Smooth muscle cell (in vitro differentiated cells): ENCODE measurements at regions not wholly inside any gene's neighbourhood (a gene's known extent, or its start where the extent isn't known, plus 50 kb on each side); places are given as distances from the start of the nearest gene placed in this dataset.
A peak's percentile ranks its signal among the peaks of the same experiment; 100 is the strongest.

Source experiments
- DNase-seq: peaks from one replicate; lab custom pipeline; 2025; ENCODE audit not compliant: unreplicated experiment; lab: John Stamatoyannopoulos, UW
- H2AFZ ChIP-seq: fragments of 200-600 bp; sonication (generic); 2 replicates; pipeline ENCODE4 v1.6.0; 2016; ENCODE audit warnings: antibody characterized with exemption, low read depth, mild to moderate bottlenecking
- H3F3A ChIP-seq: fragments of 200-600 bp; sonication (generic); 2 replicates; pipeline ENCODE4 v1.6.0; 2017; ENCODE audit warnings: antibody characterized with exemption, low read depth
- H3K27ac ChIP-seq: fragments of 200-600 bp; sonication (generic); 2 replicates; pipeline ENCODE4 v1.5.1; 2016; ENCODE audit warnings: low read depth, mild to moderate bottlenecking
- H3K27me3 ChIP-seq: fragments of 200-600 bp; sonication (generic); 2 replicates; pipeline ENCODE4 v1.6.1; 2016; ENCODE audit warnings: low read depth, mild to moderate bottlenecking
- H3K36me3 ChIP-seq: fragments of 200-600 bp; sonication (generic); 2 replicates; pipeline ENCODE4 v1.5.1; 2016; ENCODE audit warnings: low read depth
- H3K4me1 ChIP-seq: fragments of 200-600 bp; sonication (generic); 2 replicates; pipeline ENCODE4 v1.5.1; 2016; ENCODE audit warnings: low read depth
- H3K4me2 ChIP-seq: fragments of 200-600 bp; sonication (generic); 2 replicates; pipeline ENCODE4 v1.6.0; 2016; ENCODE audit warnings: mild to moderate bottlenecking
- H3K4me3 ChIP-seq: fragments of 200-600 bp; sonication (generic); 2 replicates; pipeline ENCODE4 v1.5.1; 2016; ENCODE audit warnings: mild to moderate bottlenecking
- H3K79me2 ChIP-seq: fragments of 200-600 bp; sonication (generic); 2 replicates; pipeline ENCODE4 v1.6.0; 2016; ENCODE audit warnings: low read depth, mild to moderate bottlenecking
- H3K9ac ChIP-seq: fragments of 200-600 bp; sonication (generic); 2 replicates; pipeline ENCODE4 v1.6.0; 2016; ENCODE audit warnings: low read depth
- H3K9me3 ChIP-seq: fragments of 200-600 bp; sonication (generic); replicated peaks from 2 replicates; pipeline ENCODE4 v1.5.1; 2016; ENCODE audit warnings: low read depth
- H4K20me1 ChIP-seq: fragments of 200-600 bp; sonication (generic); 2 replicates; pipeline ENCODE4 v1.6.0; 2016; ENCODE audit warnings: low read depth
- WGBS: methylation state at CpG from one replicate; pipeline ENCODE4 v1.1.7; 2016; ENCODE audit warnings: low lambda C conversion rate; 5-methylcytosine and 5-hydroxymethylcytosine counted together
- TF ChIP-seq, protein P1 (sequence below): fragments of 200-600 bp; sonication (generic); IDR thresholded peaks from 2 replicates; pipeline ENCODE4 v1.5.1; 2017; ENCODE audit warnings: borderline replicate concordance, mild to moderate bottlenecking, antibody characterized with exemption; ENCODE audit not compliant: insufficient read depth, poor library complexity, severe bottlenecking

DNA sequence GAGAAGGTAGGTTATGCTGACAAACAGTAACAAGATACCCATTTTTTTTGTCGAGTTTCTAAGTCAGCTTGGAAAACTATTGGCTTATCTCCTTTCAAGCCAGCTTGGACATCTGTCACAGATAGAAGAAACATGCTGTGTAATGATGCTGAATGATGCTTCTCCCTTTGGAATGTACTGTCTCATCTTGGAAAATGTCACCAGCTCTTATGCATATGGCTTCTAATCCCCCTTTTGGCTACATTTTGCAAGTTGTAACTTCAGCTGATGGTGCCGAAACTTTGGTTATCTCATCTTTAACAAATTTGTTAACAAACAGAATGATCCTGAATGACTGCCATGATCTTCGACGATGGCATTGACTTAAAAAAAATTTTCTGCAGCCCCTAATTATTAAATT lies 68.8 kb upstream of the ST6GALNAC3 start:
- Histone ChIP-seq H4K20me1 (no peaks in the 10 kb centered on the region), H3K27me3 (no peaks in the 10 kb centered on the region), H3K9me3 (no peaks in the 10 kb centered on the region), H2AFZ (no peak overlapping the region), H3K27ac (peak overlapping the region; percentile 70), H3K9ac (no peak overlapping the region), H3K79me2 (no peaks in the 10 kb centered on the region), H3K36me3 (no peaks in the 10 kb centered on the region), H3K4me3 (no peak overlapping the region), H3F3A (peaks cover 4% of the 10 kb centered on the region), H3K4me2 (peak overlapping the region; percentile 49), H3K4me1 (no peaks in the 10 kb centered on the region)
- TF ChIP-seq, protein P1, sequence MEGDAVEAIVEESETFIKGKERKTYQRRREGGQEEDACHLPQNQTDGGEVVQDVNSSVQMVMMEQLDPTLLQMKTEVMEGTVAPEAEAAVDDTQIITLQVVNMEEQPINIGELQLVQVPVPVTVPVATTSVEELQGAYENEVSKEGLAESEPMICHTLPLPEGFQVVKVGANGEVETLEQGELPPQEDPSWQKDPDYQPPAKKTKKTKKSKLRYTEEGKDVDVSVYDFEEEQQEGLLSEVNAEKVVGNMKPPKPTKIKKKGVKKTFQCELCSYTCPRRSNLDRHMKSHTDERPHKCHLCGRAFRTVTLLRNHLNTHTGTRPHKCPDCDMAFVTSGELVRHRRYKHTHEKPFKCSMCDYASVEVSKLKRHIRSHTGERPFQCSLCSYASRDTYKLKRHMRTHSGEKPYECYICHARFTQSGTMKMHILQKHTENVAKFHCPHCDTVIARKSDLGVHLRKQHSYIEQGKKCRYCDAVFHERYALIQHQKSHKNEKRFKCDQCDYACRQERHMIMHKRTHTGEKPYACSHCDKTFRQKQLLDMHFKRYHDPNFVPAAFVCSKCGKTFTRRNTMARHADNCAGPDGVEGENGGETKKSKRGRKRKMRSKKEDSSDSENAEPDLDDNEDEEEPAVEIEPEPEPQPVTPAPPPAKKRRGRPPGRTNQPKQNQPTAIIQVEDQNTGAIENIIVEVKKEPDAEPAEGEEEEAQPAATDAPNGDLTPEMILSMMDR: no peak
- 78% methylated on average over 4 of the region's 4 CpGs for WGBS
- DNase-seq: no peak

- H3K36me3 ChIP-seq: no peaks in the 10 kb centered on the region
- H3K4me2 ChIP-seq: peak overlapping the region; percentile 49
- TF ChIP-seq, protein P1: no peak
- H3F3A ChIP-seq: peaks cover 4% of the 10 kb centered on the region
- H3K27me3 ChIP-seq: no peaks in the 10 kb centered on the region
- DNase-seq: no peak
- no peak overlapping the region for H3K9ac ChIP-seq
- H3K4me1 ChIP-seq: no peaks in the 10 kb centered on the region
- H3K9me3 ChIP-seq: no peaks in the 10 kb centered on the region
- peak overlapping the region; percentile 70 for H3K27ac ChIP-seq
- H2AFZ ChIP-seq: no peak overlapping the region
- no peak overlapping the region for H3K4me3 ChIP-seq
- 4% methylated on average over 1 of the region's 1 CpG for WGBS
- no peaks in the 10 kb centered on the region for H4K20me1 ChIP-seq
- no peaks in the 10 kb centered on the region for H3K79me2 ChIP-seq
Measured at GRCh38 chr1:76006234-76006633, 68.3 kb upstream of the ST6GALNAC3 start.

DNA sequence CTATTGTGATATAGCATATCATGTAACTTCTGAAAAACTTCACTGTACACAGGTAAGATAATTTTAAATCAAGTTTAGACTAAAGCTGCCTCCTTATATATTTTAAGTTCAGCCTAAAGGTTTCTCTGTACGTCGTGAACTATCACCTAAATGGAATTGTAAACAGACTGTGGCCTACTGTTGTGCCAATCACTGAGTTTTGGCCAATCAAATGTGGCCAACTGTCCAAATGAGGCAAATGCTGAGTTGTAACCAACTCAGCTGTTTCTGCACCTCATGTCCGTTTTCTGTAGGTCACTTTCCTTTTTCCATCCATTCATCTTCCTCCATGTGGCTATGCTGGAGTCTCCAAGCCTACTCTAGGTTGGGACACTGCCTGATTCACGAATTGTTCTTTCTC lies 63.7 kb upstream of the ST6GALNAC3 start:
- TF ChIP-seq, protein P1: no peak
- 93% methylated on average over 4 of the region's 4 CpGs for WGBS
- Histone ChIP-seq H4K20me1 (no peaks in the 10 kb centered on the region), H3K27me3 (no peaks in the 10 kb centered on the region), H3K4me2 (no peak overlapping the region), H3K4me3 (no peak overlapping the region), H3K36me3 (no peaks in the 10 kb centered on the region), H3K9me3 (no peaks in the 10 kb centered on the region), H2AFZ (no peak overlapping the region), H3K27ac (no peak overlapping the region), H3F3A (peaks cover 4% of the 10 kb centered on the region), H3K9ac (no peak overlapping the region), H3K4me1 (no peaks in the 10 kb centered on the region), H3K79me2 (no peaks in the 10 kb centered on the region)
- no peak for DNase-seq

DNA sequence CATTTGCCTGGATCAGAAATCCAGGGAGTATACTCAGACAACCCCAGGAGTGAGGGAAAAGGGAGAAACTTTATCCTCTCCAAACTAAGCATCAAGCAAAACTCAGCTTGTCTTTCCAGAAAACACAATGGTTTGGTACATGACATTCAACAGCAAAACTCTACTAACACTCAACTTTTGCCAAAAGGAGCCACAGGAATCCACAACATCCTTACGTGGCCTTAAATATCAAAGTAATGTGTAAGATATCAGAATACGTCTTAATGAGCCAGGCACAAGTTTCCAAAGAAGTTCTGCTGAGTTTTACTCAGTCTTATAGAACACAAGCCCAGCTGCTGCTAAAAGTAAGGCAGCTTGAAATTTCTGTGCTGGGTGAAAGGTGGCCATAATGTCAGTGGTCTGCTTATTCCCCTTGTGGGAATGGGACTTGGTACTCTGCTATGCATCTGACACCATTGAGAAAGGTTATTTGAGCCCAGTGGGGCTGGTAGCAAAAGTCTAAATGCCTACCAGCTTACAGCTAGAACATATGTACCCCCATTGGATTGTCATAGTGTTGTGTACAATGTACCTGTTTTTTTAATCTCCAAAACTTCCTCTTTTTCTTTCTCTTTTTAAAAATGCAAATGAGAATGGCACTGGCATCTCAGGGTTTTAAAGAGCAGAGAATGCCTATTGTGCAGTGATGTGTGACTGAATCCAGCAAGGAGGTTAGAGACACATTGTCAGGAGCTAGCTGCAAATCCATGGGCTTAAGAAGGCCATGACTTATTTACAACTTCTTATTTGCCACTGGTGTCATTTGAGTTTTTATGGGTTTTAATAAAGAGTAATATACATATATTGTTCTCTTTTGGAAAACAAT lies 62.0 kb upstream of the ST6GALNAC3 start:
- H3K36me3 ChIP-seq: no peaks in the 10 kb centered on the region
- TF ChIP-seq, protein P1: no peak
- no peaks in the 10 kb centered on the region for H3K4me1 ChIP-seq
- H3K4me2 ChIP-seq: no peak overlapping the region
- H3K79me2 ChIP-seq: no peaks in the 10 kb centered on the region
- no peaks in the 10 kb centered on the region for H3K27me3 ChIP-seq
- H3K27ac ChIP-seq: no peak overlapping the region
- H4K20me1 ChIP-seq: no peaks in the 10 kb centered on the region
- WGBS: 82% methylated on average over 2 of the region's 2 CpGs
- no peaks in the 10 kb centered on the region for H3K9me3 ChIP-seq
- no peak overlapping the region for H3K4me3 ChIP-seq
- no peak overlapping the region for H3K9ac ChIP-seq
- no peak for DNase-seq
- H2AFZ ChIP-seq: no peak overlapping the region
- H3F3A ChIP-seq: no peaks in the 10 kb centered on the region
